Loucy (cell line): ENCODE measurements at regions not wholly inside any gene's neighbourhood (a gene's known extent, or its start where the extent isn't known, plus 50 kb on each side); places are given as distances from the start of the nearest gene placed in this dataset.

Experiments
- H2AFZ ChIP-seq: fragments of 200-600 bp; sonication (generic); 2 replicates; pipeline ENCODE4 v1.6.0; 2016; ENCODE audit warnings: antibody characterized with exemption, mild to moderate bottlenecking, low read length, moderate library complexity
- H3F3A ChIP-seq: fragments of 200-600 bp; 2 replicates; pipeline ENCODE4 v1.6.0; 2016; ENCODE audit warnings: antibody characterized with exemption, low read depth, mild to moderate bottlenecking
- H3K27me3 ChIP-seq: fragments of 200-600 bp; sonication (generic); 2 replicates; pipeline ENCODE4 v1.6.1; 2014; ENCODE audit warnings: low read length, mild to moderate bottlenecking; ENCODE audit not compliant: insufficient read depth, poor library complexity, severe bottlenecking
- H3K36me3 ChIP-seq: fragments of 200-600 bp; sonication (generic); 2 replicates; pipeline ENCODE4 v1.6.1; 2016; ENCODE audit warnings: low read length; ENCODE audit not compliant: insufficient read depth
- H3K4me1 ChIP-seq: fragments of 200-600 bp; sonication (generic); 2 replicates; pipeline ENCODE4 v1.5.1; 2014; ENCODE audit warnings: low read length, mild to moderate bottlenecking; ENCODE audit not compliant: insufficient read depth, poor library complexity, severe bottlenecking
- H3K4me2 ChIP-seq: fragments of 200-600 bp; sonication (generic); 2 replicates; pipeline ENCODE4 v1.6.0; 2014; ENCODE audit warnings: antibody characterized with exemption, low read length, low read depth, mild to moderate bottlenecking; ENCODE audit not compliant: poor library complexity, severe bottlenecking
- H3K4me3 ChIP-seq: fragments of 200-600 bp; sonication (generic); 2 replicates; pipeline ENCODE4 v1.5.1; 2014; ENCODE audit warnings: low read length, mild to moderate bottlenecking, mixed read lengths; ENCODE audit not compliant: poor library complexity, severe bottlenecking
- H3K79me2 ChIP-seq: fragments of 200-600 bp; sonication (generic); 2 replicates; pipeline ENCODE4 v1.6.1; 2014; ENCODE audit warnings: low read length; ENCODE audit not compliant: insufficient read depth
- H3K9ac ChIP-seq: fragments of 200-600 bp; sonication (generic); 2 replicates; pipeline ENCODE4 v1.6.0; 2014; ENCODE audit warnings: mild to moderate bottlenecking, low read depth, low read length, moderate library complexity; ENCODE audit not compliant: poor library complexity, severe bottlenecking
- H3K9me2 ChIP-seq: fragments of 200-600 bp; sonication (generic); replicated peaks from 2 replicates; pipeline ENCODE4 v1.6.1; 2016; ENCODE audit warnings: low read depth, low read length, mixed read lengths
- H3K9me3 ChIP-seq: fragments of 200-600 bp; sonication (generic); 2 replicates; pipeline ENCODE4 v1.6.1; 2014; ENCODE audit warnings: mild to moderate bottlenecking, antibody characterized with exemption, low read length, low read depth; ENCODE audit not compliant: insufficient read depth
- H4K20me1 ChIP-seq: fragments of 200-600 bp; sonication (generic); 2 replicates; pipeline ENCODE4 v1.6.0; 2014; ENCODE audit warnings: antibody characterized with exemption, low read length, mild to moderate bottlenecking; ENCODE audit not compliant: insufficient read depth, poor library complexity, severe bottlenecking
- EZH2phosphoT487 ChIP-seq: fragments of 200-600 bp; IDR thresholded peaks from 2 replicates; pipeline ENCODE4 v1.6.1; 2018; ENCODE audit warnings: antibody characterized with exemption, mild to moderate bottlenecking, moderate library complexity, borderline replicate concordance
- TF ChIP-seq, protein P1 (sequence below): fragments of 200-600 bp; sonication (generic); conservative IDR thresholded peaks from 2 replicates; pipeline ENCODE4 v1.5.1; 2014; ENCODE audit warnings: mild to moderate bottlenecking, antibody characterized with exemption, low read length

GRCh38 chr14:94897082-94897481 is 127.2 kb upstream of the GSC start:
- H3K4me2 ChIP-seq, result no peak overlapping the region

DNA sequence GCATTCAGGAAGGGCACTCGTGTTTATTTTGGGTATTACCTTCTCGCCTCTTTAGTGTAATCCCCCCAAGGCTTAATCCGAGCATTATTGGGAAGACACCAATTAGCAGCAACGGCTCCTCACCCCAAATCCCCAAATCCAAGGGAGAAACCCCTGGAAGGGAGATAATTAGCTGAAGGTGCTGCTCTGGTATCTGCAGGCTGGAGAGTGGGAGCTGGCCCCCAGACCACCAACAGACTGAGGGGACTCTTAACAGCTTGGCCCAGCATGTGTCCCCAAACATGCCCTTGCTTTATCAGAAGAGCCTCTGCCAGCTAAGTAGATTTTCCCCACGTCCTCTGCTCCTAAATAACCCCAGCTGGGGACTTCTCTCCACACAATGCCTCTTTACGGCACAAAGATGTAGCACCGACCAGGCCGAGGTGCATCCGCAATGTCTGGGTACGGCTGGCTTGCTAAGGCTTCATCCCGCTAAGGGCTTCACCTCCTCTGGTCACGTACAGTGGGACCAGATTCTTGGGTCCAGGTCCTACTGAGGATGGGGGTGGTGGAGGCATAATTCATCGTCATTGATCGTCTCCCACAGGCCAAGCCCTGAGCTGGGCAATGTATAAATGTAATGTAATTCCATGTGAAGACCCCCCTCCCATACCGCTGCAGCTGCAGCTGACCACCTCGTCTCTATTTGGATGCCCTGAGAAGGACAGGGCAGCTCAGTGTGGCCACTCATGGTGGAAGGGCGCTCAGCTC is 123.7 kb upstream of the GSC start:
- Histone ChIP-seq H3K4me1 (no peaks in the 10 kb centered on the region), H3K27me3 (no peaks in the 10 kb centered on the region), H4K20me1 (no peaks in the 10 kb centered on the region), H3K9me3 (no peaks in the 10 kb centered on the region; the same call in 1 of the 2 replicates), H3K4me3 (no peak overlapping the region), H3K9ac (no peak overlapping the region), H3K4me2 (no peak overlapping the region), H3K36me3 (no peaks in the 10 kb centered on the region), H3K9me2 (no peaks in the 10 kb centered on the region), H3F3A (no peaks in the 10 kb centered on the region), H2AFZ (no peak overlapping the region), H3K79me2 (no peaks in the 10 kb centered on the region)
- TF ChIP-seq, protein P1, sequence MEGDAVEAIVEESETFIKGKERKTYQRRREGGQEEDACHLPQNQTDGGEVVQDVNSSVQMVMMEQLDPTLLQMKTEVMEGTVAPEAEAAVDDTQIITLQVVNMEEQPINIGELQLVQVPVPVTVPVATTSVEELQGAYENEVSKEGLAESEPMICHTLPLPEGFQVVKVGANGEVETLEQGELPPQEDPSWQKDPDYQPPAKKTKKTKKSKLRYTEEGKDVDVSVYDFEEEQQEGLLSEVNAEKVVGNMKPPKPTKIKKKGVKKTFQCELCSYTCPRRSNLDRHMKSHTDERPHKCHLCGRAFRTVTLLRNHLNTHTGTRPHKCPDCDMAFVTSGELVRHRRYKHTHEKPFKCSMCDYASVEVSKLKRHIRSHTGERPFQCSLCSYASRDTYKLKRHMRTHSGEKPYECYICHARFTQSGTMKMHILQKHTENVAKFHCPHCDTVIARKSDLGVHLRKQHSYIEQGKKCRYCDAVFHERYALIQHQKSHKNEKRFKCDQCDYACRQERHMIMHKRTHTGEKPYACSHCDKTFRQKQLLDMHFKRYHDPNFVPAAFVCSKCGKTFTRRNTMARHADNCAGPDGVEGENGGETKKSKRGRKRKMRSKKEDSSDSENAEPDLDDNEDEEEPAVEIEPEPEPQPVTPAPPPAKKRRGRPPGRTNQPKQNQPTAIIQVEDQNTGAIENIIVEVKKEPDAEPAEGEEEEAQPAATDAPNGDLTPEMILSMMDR, result no peak
- no peak for TF ChIP-seq EZH2phosphoT487

More at GRCh38 chr14:94897082-94897481, 127.2 kb upstream of the GSC start:
- Histone ChIP-seq H3K9me3 (no peaks in the 10 kb centered on the region; the same call in 1 of the 2 replicates), H3K36me3 (no peaks in the 10 kb centered on the region), H3K27me3 (no peaks in the 10 kb centered on the region), H3K9me2 (no peaks in the 10 kb centered on the region), H2AFZ (no peak overlapping the region), H4K20me1 (no peaks in the 10 kb centered on the region), H3K4me1 (no peaks in the 10 kb centered on the region), H3K9ac (no peak overlapping the region), H3K4me3 (no peak overlapping the region), H3K79me2 (no peaks in the 10 kb centered on the region), H3F3A (no peaks in the 10 kb centered on the region)
- TF ChIP-seq, protein P1, result no peak
- no peak for TF ChIP-seq EZH2phosphoT487

- Histone ChIP-seq H3K9me2 (no peaks in the 10 kb centered on the region), H2AFZ (no peak overlapping the region), H3K4me3 (no peak overlapping the region), H3K9ac (no peak overlapping the region), H4K20me1 (no peaks in the 10 kb centered on the region), H3K79me2 (no peaks in the 10 kb centered on the region), H3K36me3 (no peaks in the 10 kb centered on the region), H3K4me2 (no peak overlapping the region), H3K4me1 (no peaks in the 10 kb centered on the region), H3K27me3 (no peaks in the 10 kb centered on the region), H3K9me3 (no peaks in the 10 kb centered on the region; the same call in 1 of the 2 replicates), H3F3A (no peaks in the 10 kb centered on the region)
- no peak for TF ChIP-seq EZH2phosphoT487
- TF ChIP-seq, protein P1, result no peak
These were observed 120.9 kb upstream of the GSC start for GRCh38 chr14:94890785-94891184.
